ENCODE measurements at regions not wholly inside any gene's neighbourhood (a gene's known extent, or its start where the extent isn't known, plus 50 kb on each side); places are given as distances from the start of the nearest gene placed in this dataset.

DNA sequence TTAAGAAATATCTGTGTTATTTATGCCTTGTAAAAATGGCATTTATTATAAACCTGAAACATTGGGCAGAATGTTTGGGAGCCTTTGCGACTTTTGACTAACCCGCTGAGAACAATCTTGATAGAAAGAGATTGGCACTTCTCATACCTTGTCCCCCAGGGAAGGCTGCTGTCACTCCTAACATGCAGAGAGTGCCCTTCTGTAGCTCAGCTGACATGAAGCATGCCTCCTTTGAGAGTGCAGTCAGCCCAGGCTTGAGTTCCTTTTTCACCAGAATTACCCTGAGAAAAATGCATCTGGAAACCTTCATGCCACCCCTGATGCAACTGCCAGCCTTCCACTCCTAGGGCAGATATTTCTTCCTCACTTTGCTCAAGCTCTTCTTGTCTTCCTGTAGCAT, 569.2 kb upstream of the ARPP21 start:
- Histone ChIP-seq H3K36me3 (ENCODE audit: control insufficient read depth in 2 of 2, insufficient read depth in 2 of 2, low read length in 1 of 2) (no peaks in the 10 kb centered on the region), H3K9ac (ENCODE audit: control insufficient read depth, insufficient read depth, low read length) (no peak overlapping the region), H3K4me2 (ENCODE audit: control insufficient read depth, insufficient read depth) (no peak overlapping the region), H3K79me2 (ENCODE audit: control insufficient read depth, insufficient read depth, low read length) (no peaks in the 10 kb centered on the region), H2AFZ (ENCODE audit: control insufficient read depth, low read depth, low read length) (no peak overlapping the region), H3K4me3 (no peak overlapping the region), H3K4me1 (ENCODE audit: control insufficient read depth, insufficient read depth, low read length) (no peaks in the 10 kb centered on the region), H3K27ac (ENCODE audit: control insufficient read depth, insufficient read depth) (no peak overlapping the region), H3K27me3 (replicated peaks in 1 of 2; ENCODE audit: control insufficient read depth in 2 of 2, insufficient read depth in 2 of 2, low read length in 1 of 2) (no peaks in the 10 kb centered on the region), H4K20me1 (ENCODE audit: control insufficient read depth, insufficient read depth) (no peaks in the 10 kb centered on the region), H3K9me3 (replicated peaks; ENCODE audit: control insufficient read depth, insufficient read depth, low read length) (no peaks in the 10 kb centered on the region)
- CTCF ChIA-PET: no interaction called here
- FAIRE-seq (no peak), ATAC-seq (no peak), DNase-seq (ENCODE audit: low read depth, low spot score) (no peak)
- intact Hi-C loops (cut with micrococcal nuclease; ENCODE audit: unreplicated experiment) (no loop called here), in situ Hi-C loops (cut with MboI) (no loop called here)
- SMC1A ChIA-PET (ENCODE audit: uncharacterized antibody, unreplicated experiment): no interaction called here
- 74% methylated on average over 2 of the region's 2 CpGs for WGBS (ENCODE audit: insufficient coverage, insufficient replicate concordance, low lambda C conversion rate, missing lambda C conversion rate)
- RAD21 ChIA-PET (ENCODE audit: unreplicated experiment): no interaction called here
- TF ChIP-seq MTA2 (IDR thresholded peaks at IDR 0.05; ENCODE audit: low read depth) (no peak), CBFB (IDR thresholded peaks at IDR 0.05; ENCODE audit: low read depth) (no peak), CREM (IDR thresholded peaks at IDR 0.05; ENCODE audit: low read depth) (no peak), RB1 (IDR thresholded peaks at IDR 0.05; ENCODE audit: borderline replicate concordance) (no peak), TCF7 (IDR thresholded peaks at IDR 0.05; ENCODE audit: borderline replicate concordance) (no peak), SIX5 (IDR thresholded peaks at IDR 0.05; ENCODE audit: low read depth, low read length, severe bottlenecking) (no peak), BRCA1 (IDR thresholded peaks at IDR 0.05; ENCODE audit: low read depth, low read length) (no peak), CBX5 (IDR thresholded peaks at IDR 0.05; ENCODE audit: low read depth) (no peak)
- TF ChIP-seq, protein P1, sequence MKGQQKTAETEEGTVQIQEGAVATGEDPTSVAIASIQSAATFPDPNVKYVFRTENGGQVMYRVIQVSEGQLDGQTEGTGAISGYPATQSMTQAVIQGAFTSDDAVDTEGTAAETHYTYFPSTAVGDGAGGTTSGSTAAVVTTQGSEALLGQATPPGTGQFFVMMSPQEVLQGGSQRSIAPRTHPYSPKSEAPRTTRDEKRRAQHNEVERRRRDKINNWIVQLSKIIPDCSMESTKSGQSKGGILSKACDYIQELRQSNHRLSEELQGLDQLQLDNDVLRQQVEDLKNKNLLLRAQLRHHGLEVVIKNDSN (IDR thresholded peaks at IDR 0.05; ENCODE audit: borderline replicate concordance, extremely low read length, insufficient read depth, low read depth, low read length): no peak
- POLR2A ChIA-PET: no interaction called here
- no TSS peak for BruUV-seq (replicated peaks)

GRCh38 chr3:35071772-35072171, 567.6 kb upstream of the ARPP21 start:
- in situ Hi-C loops (cut with MboI): no loop called here
- intact Hi-C loops (cut with micrococcal nuclease; ENCODE audit: unreplicated experiment): no loop called here
- Histone ChIP-seq H3K9ac (ENCODE audit: control insufficient read depth, insufficient read depth, low read length) (no peak overlapping the region), H3K4me3 (no peak overlapping the region), H3K27me3 (replicated peaks in 1 of 2; ENCODE audit: control insufficient read depth in 2 of 2, insufficient read depth in 2 of 2, low read length in 1 of 2) (no peaks in the 10 kb centered on the region), H4K20me1 (ENCODE audit: control insufficient read depth, insufficient read depth) (no peaks in the 10 kb centered on the region), H3K79me2 (ENCODE audit: control insufficient read depth, insufficient read depth, low read length) (no peaks in the 10 kb centered on the region), H3K4me1 (ENCODE audit: control insufficient read depth, insufficient read depth, low read length) (no peaks in the 10 kb centered on the region), H3K4me2 (ENCODE audit: control insufficient read depth, insufficient read depth) (no peak overlapping the region), H3K27ac (ENCODE audit: control insufficient read depth, insufficient read depth) (no peak overlapping the region), H2AFZ (ENCODE audit: control insufficient read depth, low read depth, low read length) (no peak overlapping the region), H3K9me3 (replicated peaks; ENCODE audit: control insufficient read depth, insufficient read depth, low read length) (no peaks in the 10 kb centered on the region), H3K36me3 (ENCODE audit: control insufficient read depth in 2 of 2, insufficient read depth in 2 of 2, low read length in 1 of 2) (no peaks in the 10 kb centered on the region)
- TF ChIP-seq YY1 (IDR thresholded peaks at IDR 0.05; ENCODE audit: low read depth, low read length) (no peak), NFYB (IDR thresholded peaks at IDR 0.05; ENCODE audit: insufficient read depth, low read depth, low read length) (no peak), ZNF24 (IDR thresholded peaks at IDR 0.05) (no peak), CBX3 (IDR thresholded peaks at IDR 0.05; ENCODE audit: borderline replicate concordance, low read depth) (no peak), ATF3 (IDR thresholded peaks at IDR 0.05; ENCODE audit: borderline replicate concordance, extremely low read depth, low read depth, low read length) (no peak), PAX8 (IDR thresholded peaks at IDR 0.05) (no peak), MXI1 (IDR thresholded peaks at IDR 0.05; ENCODE audit: low read depth, low read length) (no peak), TARDBP (IDR thresholded peaks at IDR 0.05; ENCODE audit: borderline replicate concordance) (no peak), MYC (IDR thresholded peaks at IDR 0.05; ENCODE audit: insufficient read depth, insufficient read length, insufficient replicate concordance, low read length, severe bottlenecking) (no peak), TCF7 (IDR thresholded peaks at IDR 0.05; ENCODE audit: borderline replicate concordance) (no peak), ZNF274 (IDR thresholded peaks at IDR 0.05; ENCODE audit: insufficient read depth, insufficient read length) (no peak)
- POLR2A ChIA-PET: interaction anchor here (0.6 kb wide), 1 partner anchor 1878 kb away, joined by 3 read pairs; no protein-coding TSS in a partner anchor
- RAD21 ChIA-PET (ENCODE audit: unreplicated experiment): no interaction called here
- ATAC-seq: no peak
- SMC1A ChIA-PET (ENCODE audit: uncharacterized antibody, unreplicated experiment): no interaction called here
- WGBS (ENCODE audit: insufficient coverage, insufficient replicate concordance, low lambda C conversion rate, missing lambda C conversion rate): 0% methylated on average over 1 of the region's 1 CpG
- no TSS peak for BruUV-seq (replicated peaks)
- DNase-seq (ENCODE audit: low read depth, low spot score): no peak
- CTCF ChIA-PET: interaction anchor here (0.7 kb wide), 1 partner anchor 24 kb away, joined by 3 read pairs; no protein-coding TSS in a partner anchor
- no peak for FAIRE-seq
